Suprapubic skin (tissue), 4 donors: ENCODE measurements at regions not wholly inside any gene's neighbourhood (a gene's known extent, or its start where the extent isn't known, plus 50 kb on each side); places are given as distances from the start of the nearest gene placed in this dataset.

Experiments used
- CTCF ChIP-seq, 2 donors: fragments of 200-600 bp in 1 of 2; fragments of 450-650 bp in 1 of 2; sonication (generic) in 1 of 2; IDR thresholded peaks; one replicate each; pipeline ENCODE4 v1.5.1; 2016 to 2019; ENCODE audit warnings: antibody characterized with exemption in 2 of 2, mild to moderate bottlenecking in 1 of 2, moderate library complexity in 1 of 2
- EP300 ChIP-seq: sonication (generic); formaldehyde crosslinking; IDR thresholded peaks from one replicate; pipeline ENCODE4 v1.6.1; 2017; ENCODE audit warnings: antibody characterized with exemption
- POLR2A ChIP-seq, 2 donors: fragments of 450-650 bp; IDR thresholded peaks; one replicate each; pipeline ENCODE4 v1.6.1; 2017; ENCODE audit warnings: antibody characterized with exemption in 2 of 2, mild to moderate bottlenecking in 2 of 2, moderate library complexity in 2 of 2
- POLR2AphosphoS5 ChIP-seq, 3 donors: sonication (generic); formaldehyde crosslinking; IDR thresholded peaks; one replicate each; pipeline ENCODE4 v1.6.1; 2017; ENCODE audit warnings: antibody characterized with exemption in 3 of 3

GRCh38 chr6:968791-969190 is 275.9 kb upstream of the EXOC2 start:
- no peak for TF ChIP-seq POLR2A (IDR thresholded peaks at IDR 0.05)
- TF ChIP-seq CTCF (IDR thresholded peaks at IDR 0.05) = no peak
- no peak for TF ChIP-seq EP300
- no peak for TF ChIP-seq POLR2AphosphoS5 (IDR thresholded peaks at IDR 0.05)
